CD14-positive monocyte (primary cell): ENCODE measurements at regions not wholly inside any gene's neighbourhood (a gene's known extent, or its start where the extent isn't known, plus 50 kb on each side); places are given as distances from the start of the nearest gene placed in this dataset.

Experiments used
- DNase-seq, 3 donors: peaks; one replicate each; pipeline ENCODE4 v3.0.0-alpha.2; 2011 to 2022
- H2AFZ ChIP-seq: 2 replicates; pipeline ENCODE4 v1.6.0; 2012; ENCODE audit warnings: mild to moderate bottlenecking, low read depth, low read length, inconsistent platforms; ENCODE audit not compliant: insufficient read depth, poor library complexity, severe bottlenecking
- H3K27ac ChIP-seq, 2 donors: 1 replicate in 1 of 2; 2 replicates in 1 of 2; pipeline ENCODE4 v1.5.1; 2012 to 2013; ENCODE audit warnings: low read length in 2 of 2, control low read depth in 1 of 2, inconsistent platforms in 1 of 2, low read depth in 1 of 2, mild to moderate bottlenecking in 1 of 2
- H3K27me3 ChIP-seq, 2 donors: one replicate each; pipeline versions ENCODE4 v1.6.0 to v1.6.1; 2011 to 2013; ENCODE audit warnings: low read length in 2 of 2; ENCODE audit not compliant: control insufficient read depth in 2 of 2, insufficient read depth in 2 of 2
- H3K36me3 ChIP-seq, 2 donors: replicated peaks in 1 of 2; 1 replicate in 1 of 2; 2 replicates in 1 of 2; pipeline versions ENCODE4 v1.5.1 to v1.6.1; 2012 to 2013; ENCODE audit warnings: low read length in 2 of 2, control low read depth in 1 of 2, inconsistent platforms in 1 of 2, mild to moderate bottlenecking in 1 of 2; ENCODE audit not compliant: insufficient read depth in 2 of 2, control insufficient read depth in 1 of 2
- H3K4me1 ChIP-seq, 2 donors: 1 replicate in 1 of 2; 2 replicates in 1 of 2; pipeline versions ENCODE4 v1.5.1 to v1.6.1; 2012 to 2013; ENCODE audit warnings: low read length in 2 of 2, control low read depth in 1 of 2, inconsistent platforms in 1 of 2, mild to moderate bottlenecking in 1 of 2, moderate library complexity in 1 of 2; ENCODE audit not compliant: insufficient read depth in 2 of 2, control insufficient read depth in 1 of 2
- H3K4me2 ChIP-seq: replicated peaks from 2 replicates; pipeline ENCODE3; 2012; ENCODE audit warnings: low read length, moderate library complexity, mild to moderate bottlenecking; ENCODE audit not compliant: poor library complexity, severe bottlenecking; ENCODE audit errors: extremely low read depth
- H3K4me3 ChIP-seq, 3 experiments: fragments of 200-600 bp in 1 of 3; sonication (generic) in 1 of 3; replicated peaks in 1 of 3; 1 replicate in 2 of 3; 2 replicates in 1 of 3; pipeline ENCODE4 v1.5.1; 2011 to 2013; ENCODE audit warnings: low read length in 3 of 3, mild to moderate bottlenecking in 3 of 3, control low read depth in 2 of 3, low read depth in 2 of 3, inconsistent platforms in 1 of 3, moderate library complexity in 1 of 3
- H3K79me2 ChIP-seq: 2 replicates; pipeline ENCODE4 v1.6.0; 2012; ENCODE audit warnings: mild to moderate bottlenecking, control low read depth, inconsistent platforms, low read length, moderate library complexity; ENCODE audit not compliant: insufficient read depth
- H3K9ac ChIP-seq: 2 replicates; pipeline ENCODE4 v1.6.0; 2017; ENCODE audit warnings: low read length, mild to moderate bottlenecking; ENCODE audit not compliant: insufficient read depth, poor library complexity, severe bottlenecking
- H3K9me3 ChIP-seq, 2 donors: replicated peaks in 1 of 2; 1 replicate in 1 of 2; 2 replicates in 1 of 2; pipeline versions ENCODE4 v1.5.1 to v1.6.1; 2012 to 2013; ENCODE audit warnings: low read length in 2 of 2, control low read depth in 1 of 2; ENCODE audit not compliant: control insufficient read depth in 1 of 2, insufficient read depth in 1 of 2
- H4K20me1 ChIP-seq: 2 replicates; pipeline ENCODE4 v1.6.0; 2012; ENCODE audit warnings: mild to moderate bottlenecking, low read length, control low read depth, moderate library complexity; ENCODE audit not compliant: insufficient read depth
- H3K27ac Mint-ChIP-seq, 7 donors: one replicate each; pipeline ENCODE4 v1.8.0; 2020; ENCODE audit warnings: mild to moderate bottlenecking in 7 of 7, mixed read lengths in 7 of 7, moderate library complexity in 6 of 7, inconsistent platforms in 2 of 7
- H3K27me3 Mint-ChIP-seq, 3 donors: one replicate each; pipeline ENCODE4 v1.8.0; 2021 to 2022; ENCODE audit warnings: low read depth in 3 of 3, mild to moderate bottlenecking in 3 of 3, mixed read lengths in 3 of 3, moderate library complexity in 3 of 3, inconsistent platforms in 1 of 3
- H3K36me3 Mint-ChIP-seq, 2 donors: one replicate each; pipeline ENCODE4 v1.8.0; 2020; ENCODE audit warnings: mixed read lengths in 2 of 2, inconsistent platforms in 1 of 2, mild to moderate bottlenecking in 1 of 2
- H3K4me1 Mint-ChIP-seq: one replicate; pipeline ENCODE4 v1.8.0; 2020; ENCODE audit warnings: mild to moderate bottlenecking, mixed read lengths
- H3K4me3 Mint-ChIP-seq, 2 donors: one replicate each; pipeline ENCODE4 v1.8.0; 2020; ENCODE audit warnings: mild to moderate bottlenecking in 2 of 2, mixed read lengths in 2 of 2, moderate library complexity in 1 of 2
- H3K9me3 Mint-ChIP-seq, 7 donors: one replicate each; pipeline ENCODE4 v1.8.0; 2020 to 2022; ENCODE audit warnings: mixed read lengths in 7 of 7, mild to moderate bottlenecking in 6 of 7, moderate library complexity in 6 of 7, inconsistent platforms in 2 of 7
- CTCF ChIP-seq: fragments of 200-600 bp; IDR thresholded peaks from one replicate; pipeline ENCODE4 v1.8.0; 2022; ENCODE audit warnings: antibody characterized with exemption, mild to moderate bottlenecking
- WGBS: methylation state at CpG from one replicate; pipeline ENCODE4 v1.1.5; 2013; ENCODE audit warnings: missing lambda C conversion rate; ENCODE audit not compliant: insufficient coverage; 5-methylcytosine and 5-hydroxymethylcytosine counted together
- intact Hi-C, 2 donors: fragments of 100-400 bp; cut with micrococcal nuclease; formaldehyde crosslinking; loops; one replicate each; pipeline versions ENCODE4 v1.15.0 to v1.15.1; 2023

DNA sequence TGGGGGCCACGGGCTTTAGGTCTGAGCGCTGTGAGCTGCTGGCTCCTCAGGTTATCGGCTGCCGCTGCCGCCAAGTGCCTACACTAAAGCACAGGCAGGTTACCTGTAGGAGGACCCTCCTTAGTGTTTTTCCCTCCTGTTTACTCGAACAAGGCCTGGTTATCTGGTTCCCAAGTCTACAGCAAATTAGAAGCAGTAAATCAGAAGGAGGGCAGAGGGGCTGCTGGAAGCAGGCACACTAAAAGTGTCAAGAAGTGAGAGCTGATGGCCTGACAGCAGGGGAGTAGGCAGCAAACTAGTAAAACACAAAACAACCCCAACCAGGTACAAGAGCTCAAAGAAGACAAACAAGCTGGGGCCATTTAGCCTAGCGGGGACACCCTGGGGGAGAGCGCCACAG, 125.0 kb upstream of the PJA1 start:
- Mint-ChIP-seq H3K9me3 (no peaks in the 10 kb centered on the region), H3K27me3 (peaks cover 0 to 25% (median 0%) of the 10 kb centered on the region in 3 donors), H3K27ac (no peak overlapping the region), H3K4me1 (peaks cover 2% of the 10 kb centered on the region), H3K36me3 (no peaks in the 10 kb centered on the region), H3K4me3 (no peak overlapping the region)
- intact Hi-C loops: no loop called here
- H3K4me2 ChIP-seq: no peak overlapping the region
- no peak overlapping the region for H3K27ac ChIP-seq
- H3K4me3 ChIP-seq: no peak overlapping the region
- no peaks in the 10 kb centered on the region for H3K79me2 ChIP-seq
- no peaks in the 10 kb centered on the region for H3K27me3 ChIP-seq
- no peak overlapping the region for H2AFZ ChIP-seq
- WGBS: 100% methylated on average over 4 of the region's 8 CpGs
- TF ChIP-seq CTCF: no peak
- no peak for DNase-seq
- H3K9me3 ChIP-seq: no peaks in the 10 kb centered on the region
- peaks cover 2 to 7% of the 10 kb centered on the region in 2 donors for H3K4me1 ChIP-seq
- H3K36me3 ChIP-seq: no peaks in the 10 kb centered on the region
- H4K20me1 ChIP-seq: no peaks in the 10 kb centered on the region
- no peak overlapping the region for H3K9ac ChIP-seq

DNA sequence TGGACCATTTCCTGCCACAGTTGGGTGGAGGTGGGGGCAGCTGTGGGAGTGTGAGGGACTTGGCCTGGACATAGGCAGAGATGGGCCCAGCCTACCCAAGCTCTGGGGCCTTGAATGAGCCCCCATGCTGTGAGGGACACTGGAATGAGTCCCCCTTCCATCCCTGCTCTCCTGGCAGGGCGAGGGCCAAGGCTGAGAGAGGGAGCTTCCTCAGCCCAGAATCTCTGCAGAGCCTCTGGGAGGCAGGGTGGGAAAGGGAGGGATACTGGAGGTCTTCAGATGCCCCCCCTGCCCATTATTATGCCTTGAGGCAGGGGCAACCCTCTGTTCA, 124.5 kb upstream of the PJA1 start:
- Histone ChIP-seq H3K9ac (no peak overlapping the region), H2AFZ (no peak overlapping the region), H3K79me2 (no peaks in the 10 kb centered on the region), H3K9me3 (no peaks in the 10 kb centered on the region), H4K20me1 (no peaks in the 10 kb centered on the region), H3K4me3 (no peak overlapping the region), H3K27ac (no peak overlapping the region), H3K4me2 (no peak overlapping the region), H3K4me1 (peaks cover 2 to 7% of the 10 kb centered on the region in 2 donors), H3K36me3 (no peaks in the 10 kb centered on the region), H3K27me3 (no peaks in the 10 kb centered on the region)
- intact Hi-C loops: loop anchor here (5.0 to 10.0 kb wide), 3 partner anchors 462 to 557 kb away; partner anchors contain the start of gene EFNB1 (in 2 of the 2)
- Mint-ChIP-seq H3K4me1 (peaks cover 2% of the 10 kb centered on the region), H3K9me3 (no peaks in the 10 kb centered on the region), H3K27me3 (peaks cover 0 to 29% (median 0%) of the 10 kb centered on the region in 3 donors), H3K27ac (no peak overlapping the region), H3K4me3 (no peak overlapping the region), H3K36me3 (no peaks in the 10 kb centered on the region)
- no peak for DNase-seq
- WGBS: no CpG with 5 or more reads among the region's 1 CpG
- no peak for TF ChIP-seq CTCF
